ENCODE measurements at regions not wholly inside any gene's neighbourhood (a gene's known extent, or its start where the extent isn't known, plus 50 kb on each side); places are given as distances from the start of the nearest gene placed in this dataset.

DNA sequence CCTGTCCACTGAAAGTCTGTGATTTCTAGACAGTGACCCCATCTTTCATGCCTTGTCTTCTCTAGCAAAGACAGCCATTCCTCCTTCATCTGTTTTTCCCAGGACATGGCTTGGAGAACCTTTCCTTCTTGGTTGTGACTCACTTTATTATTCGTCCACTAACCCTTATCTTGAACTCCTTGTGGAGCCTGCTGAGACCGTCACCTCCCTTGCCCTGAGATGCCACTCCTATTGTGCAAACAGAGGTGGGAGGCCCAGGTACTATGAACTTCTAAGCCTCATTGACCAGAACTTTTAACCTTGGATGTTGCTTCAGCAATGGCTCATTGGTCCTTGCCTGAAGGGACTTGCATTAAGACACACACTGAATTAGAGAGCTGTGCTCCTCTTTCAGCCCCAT, 117.5 kb downstream of the FOXD2 start:
- Mint-ChIP-seq H3K27ac (no peak overlapping the region), H3K36me3 (ENCODE audit: low read depth) (no peaks in the 10 kb centered on the region), H3K9me3 (no peaks in the 10 kb centered on the region), H3K4me1 (no peaks in the 10 kb centered on the region), H3K27me3 (peaks cover 8% of the 10 kb centered on the region), H3K4me3 (no peak overlapping the region)
- ATAC-seq (replicated peaks), result no peak

DNA sequence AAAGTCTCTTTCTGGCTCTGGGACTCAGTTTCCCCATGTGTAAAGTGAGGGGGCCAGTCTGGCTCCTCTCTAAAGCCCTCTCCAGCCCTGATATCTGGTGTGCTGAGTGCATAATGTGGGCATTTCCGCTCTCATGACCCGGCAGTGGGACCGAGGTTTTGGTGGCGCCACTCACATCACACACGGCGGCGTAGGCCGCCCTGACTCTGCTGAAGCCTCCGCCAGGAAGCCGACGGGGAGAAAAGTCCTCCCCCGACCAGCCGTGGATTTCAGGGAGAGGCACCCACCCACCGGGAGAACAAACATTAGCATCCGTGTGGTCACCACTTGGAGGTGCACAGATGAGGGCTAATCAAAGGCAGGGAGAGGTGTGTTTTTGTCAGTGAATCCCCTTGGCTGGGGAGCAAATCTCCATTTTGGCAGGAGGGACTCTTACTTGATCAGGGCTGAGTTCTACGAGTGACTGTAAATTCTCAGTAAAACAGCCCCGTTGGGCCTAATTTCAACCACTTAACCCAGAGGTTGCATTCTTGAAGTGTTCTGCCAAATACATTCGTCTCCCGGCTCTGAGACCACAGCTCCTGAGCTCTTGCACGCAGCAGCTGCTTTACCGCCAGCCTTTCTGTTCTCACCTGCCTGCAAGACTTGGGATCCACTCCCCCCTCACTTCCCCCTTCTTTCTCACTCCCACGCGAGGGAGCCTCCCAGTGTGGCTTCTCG, 118.2 kb downstream of the FOXD2 start:
- Mint-ChIP-seq H3K36me3 (ENCODE audit: low read depth) (no peaks in the 10 kb centered on the region), H3K9me3 (no peaks in the 10 kb centered on the region), H3K4me3 (no peak overlapping the region), H3K27ac (no peak overlapping the region), H3K4me1 (no peaks in the 10 kb centered on the region), H3K27me3 (peaks cover 8% of the 10 kb centered on the region)
- no peak for ATAC-seq (replicated peaks)

DNA sequence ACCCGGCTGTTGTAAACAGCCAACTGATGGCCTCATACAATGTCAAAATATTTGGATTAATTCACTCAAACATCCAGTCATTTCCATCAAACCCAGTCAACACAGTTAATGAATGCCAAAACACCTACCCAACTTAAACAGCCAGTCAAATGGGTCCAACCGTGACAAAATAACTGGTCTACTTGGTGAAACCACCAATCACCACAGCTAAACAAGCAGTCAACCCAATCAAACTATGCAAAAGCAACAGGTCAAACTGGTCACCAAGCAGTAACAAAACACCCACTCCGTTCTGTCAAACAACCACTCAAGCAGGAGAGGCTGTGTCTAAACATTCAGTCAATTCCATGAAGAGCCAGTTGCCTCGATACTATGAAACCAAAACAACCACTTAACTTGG, 119.2 kb downstream of the FOXD2 start:
- Mint-ChIP-seq H3K27ac (no peak overlapping the region), H3K4me3 (no peak overlapping the region), H3K27me3 (peaks cover 8% of the 10 kb centered on the region), H3K9me3 (no peaks in the 10 kb centered on the region), H3K36me3 (ENCODE audit: low read depth) (no peaks in the 10 kb centered on the region), H3K4me1 (no peaks in the 10 kb centered on the region)
- ATAC-seq (replicated peaks), result no peak

- Mint-ChIP-seq H3K4me3 (no peak overlapping the region), H3K36me3 (ENCODE audit: low read depth) (no peaks in the 10 kb centered on the region), H3K27me3 (peaks cover 8% of the 10 kb centered on the region), H3K9me3 (no peaks in the 10 kb centered on the region), H3K27ac (no peak overlapping the region), H3K4me1 (no peaks in the 10 kb centered on the region)
- no peak for ATAC-seq (replicated peaks)
These were observed 121.1 kb downstream of the FOXD2 start for GRCh38 chr1:47558601-47559593.

DNA sequence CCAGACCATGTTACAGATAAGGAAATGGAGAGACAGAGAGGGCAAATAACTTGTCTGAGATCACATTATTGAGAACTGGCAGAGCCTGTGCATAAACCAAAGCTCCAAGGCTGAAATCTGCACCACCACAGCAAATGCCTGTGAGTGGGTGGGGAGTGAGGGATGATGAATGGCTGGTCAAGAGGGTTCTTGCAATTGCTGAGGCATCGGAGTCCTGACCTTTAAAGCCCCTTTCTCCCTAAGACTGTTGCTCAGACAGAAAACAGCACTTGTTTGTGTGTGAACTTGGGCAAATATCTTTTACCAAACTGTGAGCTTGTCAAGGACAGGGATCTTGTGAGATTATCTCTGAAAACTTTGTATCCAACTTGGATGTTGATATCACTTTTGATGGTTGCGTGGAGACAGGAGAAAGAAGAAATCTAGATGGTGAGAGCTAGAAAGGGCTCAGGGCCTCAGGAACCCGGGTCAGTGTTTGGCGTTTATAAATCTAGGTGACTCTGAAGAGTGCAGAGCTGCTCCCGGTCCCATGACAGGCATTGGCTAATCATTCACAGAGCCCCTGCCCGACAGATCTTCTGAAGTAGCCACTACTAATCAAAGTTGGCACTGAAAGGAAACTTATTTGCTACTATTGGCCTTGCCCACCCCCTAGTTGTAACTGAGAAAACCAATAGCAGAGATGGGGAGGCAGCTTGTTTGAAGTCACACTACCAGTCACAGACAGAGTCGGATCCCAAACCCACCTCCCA, 122.3 kb downstream of the FOXD2 start:
- H3K36me3 Mint-ChIP-seq (ENCODE audit: low read depth), result no peaks in the 10 kb centered on the region
- H3K4me1 Mint-ChIP-seq, result no peaks in the 10 kb centered on the region
- H3K27me3 Mint-ChIP-seq, result peaks cover 15% of the 10 kb centered on the region
- no peaks in the 10 kb centered on the region for H3K9me3 Mint-ChIP-seq
- H3K27ac Mint-ChIP-seq, result no peak overlapping the region
- no peak for ATAC-seq (replicated peaks)
- H3K4me3 Mint-ChIP-seq, result no peak overlapping the region

GRCh38 chr1:47561523-47562007, 123.7 kb downstream of the FOXD2 start:
- Mint-ChIP-seq H3K36me3 (ENCODE audit: low read depth) (no peaks in the 10 kb centered on the region), H3K4me3 (no peak overlapping the region), H3K4me1 (no peaks in the 10 kb centered on the region), H3K27me3 (peaks cover 12% of the 10 kb centered on the region), H3K9me3 (no peaks in the 10 kb centered on the region), H3K27ac (no peak overlapping the region)
- no peak for ATAC-seq (replicated peaks)

- no peak overlapping the region for H3K4me3 Mint-ChIP-seq
- H3K9me3 Mint-ChIP-seq, result no peaks in the 10 kb centered on the region
- no peak for ATAC-seq (replicated peaks)
- H3K27ac Mint-ChIP-seq, result no peak overlapping the region
- H3K36me3 Mint-ChIP-seq (ENCODE audit: low read depth), result no peaks in the 10 kb centered on the region
- no peaks in the 10 kb centered on the region for H3K4me1 Mint-ChIP-seq
- peaks cover 12% of the 10 kb centered on the region for H3K27me3 Mint-ChIP-seq
These were observed 124.3 kb downstream of the FOXD2 start for GRCh38 chr1:47562147-47562546.

GRCh38 chr1:47562799-47563198, 125.0 kb downstream of the FOXD2 start:
- H3K36me3 Mint-ChIP-seq (ENCODE audit: low read depth), result no peaks in the 10 kb centered on the region
- H3K4me3 Mint-ChIP-seq, result no peak overlapping the region
- H3K4me1 Mint-ChIP-seq, result no peaks in the 10 kb centered on the region
- peaks cover 12% of the 10 kb centered on the region for H3K27me3 Mint-ChIP-seq
- H3K9me3 Mint-ChIP-seq, result no peaks in the 10 kb centered on the region
- ATAC-seq (replicated peaks), result no peak
- no peak overlapping the region for H3K27ac Mint-ChIP-seq

DNA sequence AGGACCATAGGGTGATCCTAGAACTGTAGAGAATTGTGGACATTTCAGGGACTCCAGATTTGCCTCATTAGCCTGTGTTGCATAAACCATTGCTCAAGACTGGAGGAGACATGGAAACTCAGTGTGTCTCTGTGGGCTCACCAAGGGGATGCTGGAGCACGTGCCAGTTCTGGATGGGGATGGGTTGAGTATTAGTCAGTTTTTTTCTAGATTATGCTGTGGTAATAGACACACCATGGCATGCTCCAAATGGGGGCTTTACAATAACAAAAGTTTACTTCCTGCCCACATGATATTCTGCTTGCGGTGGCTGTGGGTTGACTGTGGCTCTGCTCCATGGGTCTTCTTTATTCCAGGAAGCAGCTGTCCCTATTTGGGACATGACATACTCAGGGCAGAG, 125.4 kb downstream of the FOXD2 start:
- H3K27me3 Mint-ChIP-seq, result peaks cover 15% of the 10 kb centered on the region
- ATAC-seq (replicated peaks), result no peak
- no peaks in the 10 kb centered on the region for H3K36me3 Mint-ChIP-seq (ENCODE audit: low read depth)
- H3K27ac Mint-ChIP-seq, result no peak overlapping the region
- H3K9me3 Mint-ChIP-seq, result no peaks in the 10 kb centered on the region
- no peaks in the 10 kb centered on the region for H3K4me1 Mint-ChIP-seq
- no peak overlapping the region for H3K4me3 Mint-ChIP-seq

- no peaks in the 10 kb centered on the region for H3K9me3 Mint-ChIP-seq
- no peak overlapping the region for H3K4me3 Mint-ChIP-seq
- no peak overlapping the region for H3K27ac Mint-ChIP-seq
- peaks cover 22% of the 10 kb centered on the region for H3K27me3 Mint-ChIP-seq
- H3K4me1 Mint-ChIP-seq, result no peaks in the 10 kb centered on the region
- no peaks in the 10 kb centered on the region for H3K36me3 Mint-ChIP-seq (ENCODE audit: low read depth)
- no peak for ATAC-seq (replicated peaks)
These were observed 126.7 kb downstream of the FOXD2 start for GRCh38 chr1:47564570-47564969.

- Mint-ChIP-seq H3K4me3 (no peak overlapping the region), H3K4me1 (no peaks in the 10 kb centered on the region)
- ATAC-seq (replicated peaks), result no peak
These were observed 127.2 kb downstream of the FOXD2 start for GRCh38 chr1:47565092-47565491.

DNA sequence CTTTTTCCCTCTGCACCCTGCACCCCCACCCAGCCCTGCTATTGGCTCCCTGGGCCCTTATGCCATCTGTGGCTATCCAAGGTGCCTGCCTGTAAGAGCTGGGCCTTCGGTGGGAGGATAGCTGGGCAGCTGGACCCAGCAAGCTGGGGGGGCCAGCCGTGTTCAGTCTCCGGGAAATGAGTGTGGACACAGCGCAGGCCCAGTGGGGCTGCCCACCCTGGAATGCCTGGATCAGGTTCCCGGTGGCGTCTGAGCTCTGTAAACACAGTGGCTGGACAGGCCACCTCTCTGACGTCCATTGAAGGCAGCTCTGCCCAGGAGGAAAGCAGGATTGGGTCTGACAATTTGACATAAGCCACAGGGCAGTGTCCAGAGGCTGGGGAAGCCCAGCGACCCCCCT, 127.8 kb downstream of the FOXD2 start:
- H3K4me1 Mint-ChIP-seq, result no peaks in the 10 kb centered on the region
- ATAC-seq (replicated peaks), result no peak
- H3K9me3 Mint-ChIP-seq, result no peaks in the 10 kb centered on the region
- H3K27ac Mint-ChIP-seq, result no peak overlapping the region
- peaks cover 30% of the 10 kb centered on the region for H3K27me3 Mint-ChIP-seq
- no peak overlapping the region for H3K4me3 Mint-ChIP-seq
- H3K36me3 Mint-ChIP-seq (ENCODE audit: low read depth), result no peaks in the 10 kb centered on the region

More at GRCh38 chr1:47565092-47565491, 127.2 kb downstream of the FOXD2 start:
- H3K9me3 Mint-ChIP-seq, result no peaks in the 10 kb centered on the region
- no peaks in the 10 kb centered on the region for H3K36me3 Mint-ChIP-seq (ENCODE audit: low read depth)
- peaks cover 26% of the 10 kb centered on the region for H3K27me3 Mint-ChIP-seq
- no peak overlapping the region for H3K27ac Mint-ChIP-seq

DNA sequence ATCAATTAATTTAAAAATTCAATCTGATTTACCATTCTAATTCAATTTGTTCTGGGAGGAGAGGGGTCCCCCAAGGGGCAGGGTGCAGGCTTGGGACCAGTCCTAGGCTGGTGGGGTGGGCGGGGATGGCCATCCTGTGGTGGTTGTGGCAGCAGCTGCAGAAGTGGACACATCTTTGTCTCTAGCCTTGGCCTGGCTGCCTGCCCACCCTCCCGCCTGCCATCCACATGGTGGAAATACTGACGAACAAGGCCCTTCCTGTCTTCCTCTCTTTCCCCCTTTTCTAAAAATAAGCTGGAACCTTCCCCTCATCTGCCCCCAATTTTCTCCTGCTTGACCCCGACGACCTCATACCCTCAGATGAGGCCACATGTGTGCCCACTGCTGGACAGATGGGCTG, 130.9 kb downstream of the FOXD2 start:
- Mint-ChIP-seq H3K36me3 (ENCODE audit: low read depth) (no peaks in the 10 kb centered on the region), H3K27ac (no peak overlapping the region), H3K4me1 (no peaks in the 10 kb centered on the region), H3K4me3 (no peak overlapping the region), H3K9me3 (no peaks in the 10 kb centered on the region), H3K27me3 (peaks cover 40% of the 10 kb centered on the region)
- no peak for ATAC-seq (replicated peaks)

- Mint-ChIP-seq H3K36me3 (ENCODE audit: low read depth) (no peaks in the 10 kb centered on the region), H3K27me3 (peaks cover 36% of the 10 kb centered on the region), H3K4me1 (no peaks in the 10 kb centered on the region), H3K4me3 (no peak overlapping the region), H3K27ac (no peak overlapping the region), H3K9me3 (no peaks in the 10 kb centered on the region)
- ATAC-seq (replicated peaks), result no peak
These were observed 131.4 kb downstream of the FOXD2 start for GRCh38 chr1:47569261-47569660.

Measured in activated T-helper 17 cell treated with anti-CD3 and anti-CD28 coated beads, Interleukin-2, amount 50 U/mL, for 72 hours (primary cell).